Adrenal gland (tissue), 9 donors: ENCODE measurements at regions not wholly inside any gene's neighbourhood (a gene's known extent, or its start where the extent isn't known, plus 50 kb on each side); places are given as distances from the start of the nearest gene placed in this dataset.

Experiments
- DNase-seq, 7 donors: peaks; one replicate each; pipeline ENCODE4 v3.0.0-alpha.2; 2019 to 2020
- H3K27ac ChIP-seq, 5 donors: fragments of 200-600 bp; sonication (generic) in 4 of 5; 1 replicate in 3 of 5; 2 replicates in 2 of 5; pipeline versions ENCODE4 v1.5.1 to v1.8.0; 2016 to 2020; ENCODE audit warnings: mild to moderate bottlenecking in 1 of 5
- H3K27me3 ChIP-seq: fragments of 200-600 bp; 2 replicates; pipeline ENCODE4 v1.8.0; 2021
- H3K36me3 ChIP-seq, 2 donors: fragments of 200-600 bp; replicated peaks in 1 of 2; 1 replicate in 1 of 2; 2 replicates in 1 of 2; pipeline versions ENCODE4 v1.5.1 to v1.8.0; 2018 to 2022
- H3K4me1 ChIP-seq, 2 donors: fragments of 200-600 bp; replicated peaks in 1 of 2; 1 replicate in 1 of 2; 2 replicates in 1 of 2; pipeline versions ENCODE4 v1.5.1 to v1.8.0; 2018 to 2021
- H3K4me3 ChIP-seq, 4 donors: fragments of 200-600 bp; sonication (generic) in 3 of 4; one replicate each; pipeline ENCODE4 v1.5.1; 2016 to 2018
- H3K9me3 ChIP-seq, 3 donors: fragments of 200-600 bp; sonication (generic) in 1 of 3; replicated peaks in 1 of 3; 1 replicate in 2 of 3; 2 replicates in 1 of 3; pipeline versions ENCODE4 v1.5.1 to v1.8.0; 2016 to 2021
- CTCF ChIP-seq, 6 experiments: fragments of 450-650 bp in 4 of 6; fragments of 200-600 bp in 2 of 6; sonication (generic) in 1 of 6; IDR thresholded peaks; 1 replicate in 5 of 6; 2 replicates in 1 of 6; pipeline versions ENCODE4 v1.5.1 to v1.8.0; 2016 to 2021; ENCODE audit warnings: antibody characterized with exemption in 6 of 6, mild to moderate bottlenecking in 2 of 6, moderate library complexity in 1 of 6
- POLR2A ChIP-seq, 2 donors: fragments of 450-650 bp; IDR thresholded peaks; one replicate each; pipeline ENCODE4 v1.6.1; 2017; ENCODE audit warnings: antibody characterized with exemption in 2 of 2, mild to moderate bottlenecking in 2 of 2, moderate library complexity in 1 of 2
- WGBS, 4 donors: extraction: QIAGEN DNeasy Blood & Tissue Kit in 2 of 4; methylation state at CpG; one replicate each; pipeline versions ENCODE4 v1.1.5 to v1.1.7; 2013 to 2017; 5-methylcytosine and 5-hydroxymethylcytosine counted together
- intact Hi-C, 2 donors: fragments of 100-400 bp; cut with DNase I; formaldehyde crosslinking; loops; one replicate each; pipeline versions ENCODE4 v1.14.1 to v1.15.0; 2022 to 2023
- donor health status: healthy with polysubstance abuse.
- donor health status: Bipolar disorder and iron deficiency.
- donor health status: DM: yes; HTN: yes; CAD: no.
- donor health status: DM: no; HTN: no; CAD: no.
- donor health status: DM: no; HTN: no; CAD: no.

GRCh38 chr13:88426661-88427060 is 755.5 kb downstream of the SLITRK5 start:
- no peak for TF ChIP-seq CTCF (IDR thresholded peaks at IDR 0.05)
- TF ChIP-seq POLR2A (IDR thresholded peaks at IDR 0.05), result no peak
- Histone ChIP-seq H3K27ac (no peak overlapping the region), H3K27me3 (no peaks in the 10 kb centered on the region), H3K36me3 (no peaks in the 10 kb centered on the region), H3K9me3 (peaks cover 0 to 9% (median 0%) of the 10 kb centered on the region in 3 donors), H3K4me1 (no peaks in the 10 kb centered on the region), H3K4me3 (no peak overlapping the region)
- DNase-seq, result no peak
- intact Hi-C loops, result no loop called here

GRCh38 chr13:88429862-88430261 is 758.7 kb downstream of the SLITRK5 start:
- no peak for TF ChIP-seq POLR2A (IDR thresholded peaks at IDR 0.05)
- TF ChIP-seq CTCF (IDR thresholded peaks at IDR 0.05), result no peak
- intact Hi-C loops, result no loop called here
- no peak overlapping the region for H3K27ac ChIP-seq
- H3K27me3 ChIP-seq, result no peaks in the 10 kb centered on the region
- H3K9me3 ChIP-seq, result no peaks in the 10 kb centered on the region
- 25 to 38% (median 33%) methylated on average over 2 of the region's 2 CpGs for WGBS, 4 donors
- H3K4me3 ChIP-seq, result no peak overlapping the region
- no peak for DNase-seq
- H3K4me1 ChIP-seq, result no peaks in the 10 kb centered on the region
- no peaks in the 10 kb centered on the region for H3K36me3 ChIP-seq

GRCh38 chr13:88434953-88435352 is 763.8 kb downstream of the SLITRK5 start:
- 74 to 83% (median 79%) methylated on average over 6 of the region's 6 CpGs for WGBS, 4 donors
- H3K36me3 ChIP-seq, result no peaks in the 10 kb centered on the region
- no peak overlapping the region for H3K27ac ChIP-seq
- H3K9me3 ChIP-seq, result no peaks in the 10 kb centered on the region
- H3K4me1 ChIP-seq, result no peaks in the 10 kb centered on the region
- TF ChIP-seq CTCF (IDR thresholded peaks at IDR 0.05) (no peak), POLR2A (IDR thresholded peaks at IDR 0.05) (no peak)
- no peak overlapping the region for H3K4me3 ChIP-seq
- no peak for DNase-seq
- H3K27me3 ChIP-seq, result no peaks in the 10 kb centered on the region
- intact Hi-C loops, result no loop called here

- Histone ChIP-seq H3K27ac (no peak overlapping the region), H3K27me3 (no peaks in the 10 kb centered on the region), H3K4me1 (no peaks in the 10 kb centered on the region), H3K4me3 (no peak overlapping the region), H3K9me3 (no peaks in the 10 kb centered on the region), H3K36me3 (no peaks in the 10 kb centered on the region)
- DNase-seq, result no peak
- TF ChIP-seq CTCF (IDR thresholded peaks at IDR 0.05) (no peak), POLR2A (IDR thresholded peaks at IDR 0.05) (no peak)
- WGBS, 4 donors, result 56 to 72% (median 62%) methylated on average over 1 of the region's 1 CpG
- intact Hi-C loops, result no loop called here
Measured at GRCh38 chr13:88436974-88437373, 765.8 kb downstream of the SLITRK5 start.
